ENCODE measurements at regions not wholly inside any gene's neighbourhood (a gene's known extent, or its start where the extent isn't known, plus 50 kb on each side); places are given as distances from the start of the nearest gene placed in this dataset.

DNA sequence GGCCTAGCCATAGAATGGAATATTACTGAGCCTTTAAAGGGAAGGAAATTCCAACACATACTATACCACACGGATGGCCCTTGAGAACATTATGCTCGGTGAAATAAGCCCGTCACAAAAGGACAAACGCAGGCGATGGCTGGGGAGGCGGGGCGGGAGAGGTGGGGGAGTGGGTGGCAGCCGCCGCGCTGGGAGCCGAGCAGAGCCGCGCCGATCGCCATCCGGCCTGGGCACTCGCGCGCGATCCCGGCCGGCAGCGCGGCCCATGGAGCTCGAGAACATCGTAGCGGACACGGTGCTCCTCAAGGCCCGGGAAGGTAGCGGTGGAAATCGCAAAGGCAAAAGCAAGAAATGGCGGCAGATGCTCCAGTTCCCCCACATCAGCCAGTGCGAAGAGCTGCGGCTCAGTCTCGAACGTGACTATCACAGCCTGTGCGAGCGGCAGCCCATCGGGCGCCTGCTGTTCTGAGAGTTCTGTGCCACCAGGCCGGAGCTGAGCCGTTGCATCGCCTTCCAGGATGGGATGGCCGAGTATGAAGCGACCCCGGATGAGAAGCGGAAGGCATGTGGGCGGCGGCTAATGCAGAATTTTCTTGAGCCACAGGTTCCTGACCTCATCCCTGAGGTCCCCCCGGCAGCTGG lies 140.1 kb downstream of the ZDHHC20 start:
- no peak for DNase-seq (ENCODE audit: low read depth)

DNA sequence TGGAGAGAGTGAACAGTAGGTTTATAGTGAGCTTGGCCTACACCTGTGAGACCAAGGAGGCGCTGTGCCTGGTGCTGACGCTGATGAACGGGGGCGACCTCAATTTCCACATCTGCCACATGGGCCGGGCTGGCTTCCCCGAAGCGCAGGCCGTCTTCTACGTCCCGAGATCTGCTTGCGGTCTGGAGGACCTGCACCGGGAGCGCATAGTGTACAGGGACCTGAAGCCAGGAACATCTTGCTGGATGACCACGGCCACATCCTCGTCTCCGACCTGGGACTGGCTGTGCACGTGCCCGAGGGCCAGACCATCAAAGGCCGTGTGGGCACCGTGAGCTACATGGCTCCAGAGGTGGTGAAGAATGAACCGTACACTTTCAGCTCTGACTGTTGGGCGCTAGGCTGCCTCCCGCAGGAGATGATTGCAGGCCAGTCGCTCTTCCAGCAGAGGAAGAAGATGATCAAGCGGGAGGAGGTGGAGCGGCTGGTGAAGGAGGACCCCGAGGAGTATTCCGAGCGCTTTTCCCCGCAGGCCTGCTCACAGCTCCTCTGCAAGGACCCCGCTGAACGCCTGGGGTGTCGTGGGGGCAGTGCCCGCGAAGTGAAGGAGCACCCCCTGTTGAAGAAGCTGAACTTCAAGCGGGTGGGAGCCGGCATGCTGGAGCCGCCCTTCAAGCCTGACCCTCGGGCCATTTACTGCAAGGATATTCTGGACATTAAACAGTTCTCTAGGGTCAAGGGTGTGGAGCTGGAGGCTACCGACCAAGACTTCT lies 139.0 kb downstream of the ZDHHC20 start:
- DNase-seq (ENCODE audit: low read depth): no peak

- no peak for DNase-seq (ENCODE audit: low read depth)
Observed at GRCh38 chr13:21320642-21321034, 138.5 kb downstream of the ZDHHC20 start.

DNA sequence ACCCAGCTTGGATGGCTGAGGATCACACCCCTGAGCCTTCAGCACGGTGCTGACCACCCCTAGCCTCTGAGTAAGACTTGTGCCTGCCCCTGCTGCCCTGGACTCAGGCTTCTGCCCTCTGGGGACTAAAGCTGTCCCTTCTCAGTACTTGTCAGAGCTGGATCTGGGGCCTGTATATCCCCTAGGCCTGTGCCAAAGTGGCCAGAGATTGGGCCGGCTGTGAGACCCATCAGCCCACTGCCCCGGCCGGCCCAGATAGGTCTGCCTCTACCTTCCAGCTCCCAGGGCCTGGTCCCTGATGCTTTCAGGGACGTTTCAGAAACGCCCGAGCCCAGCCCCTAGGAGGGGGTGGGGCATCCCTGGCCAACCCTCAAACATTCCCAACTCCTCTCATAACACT lies 137.8 kb downstream of the ZDHHC20 start:
- no peak for DNase-seq (ENCODE audit: low read depth)

DNA sequence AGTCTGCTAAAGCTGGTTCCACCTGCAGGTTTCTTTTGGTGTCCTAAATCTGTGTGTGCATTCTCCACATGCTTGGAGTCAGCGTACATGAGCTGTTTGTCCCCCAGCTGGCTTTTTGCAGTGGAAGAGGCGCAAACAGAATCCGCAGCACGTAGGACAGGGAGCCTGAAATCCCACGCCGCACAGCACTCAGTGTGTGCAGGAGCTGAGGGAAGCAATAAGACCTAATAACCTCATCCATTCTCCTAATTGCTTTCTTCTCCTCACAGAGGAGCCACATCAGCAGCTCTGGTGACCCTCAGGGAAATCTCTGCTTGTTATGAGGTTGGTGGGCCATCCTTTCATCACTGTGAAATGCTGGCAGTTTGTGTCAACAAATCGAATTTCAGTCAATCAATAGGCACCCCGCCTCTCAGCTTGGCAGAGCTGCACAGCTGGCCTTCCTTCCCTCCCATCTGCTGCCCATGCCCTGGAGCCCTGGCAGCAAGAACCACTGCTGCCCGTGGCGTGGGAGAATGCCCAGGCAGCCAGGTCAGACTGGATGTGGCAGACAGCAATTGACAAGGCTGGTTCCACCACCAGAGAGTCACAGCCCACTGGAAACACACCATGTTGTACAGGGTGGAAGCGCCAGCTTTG lies 136.7 kb downstream of the ZDHHC20 start:
- no peak for DNase-seq (ENCODE audit: low read depth)

Measured in non-pigmented ciliary epithelial cell (primary cell).